NOMO-1 treated with dmso at 0.1 percent for 144 hours (cell line): ENCODE measurements at regions not wholly inside any gene's neighbourhood (a gene's known extent, or its start where the extent isn't known, plus 50 kb on each side); places are given as distances from the start of the nearest gene placed in this dataset.

Experiments used
- DNase-seq: peaks from one replicate; lab custom pipeline; 2025; ENCODE audit not compliant: unreplicated experiment; lab: John Stamatoyannopoulos, UW

GRCh38 chr11:115808351-115808940, 304.2 kb upstream of the CADM1 start:
- no peak for DNase-seq

- no peak for DNase-seq
Observed at GRCh38 chr11:115806056-115806455, 301.8 kb upstream of the CADM1 start.

- no peak for DNase-seq
Observed at GRCh38 chr11:115803073-115803740, 299.0 kb upstream of the CADM1 start.

- DNase-seq: no peak
Observed at GRCh38 chr11:115802641-115803040, 298.4 kb upstream of the CADM1 start.

GRCh38 chr11:115792903-115793302, 288.7 kb upstream of the CADM1 start:
- no peak for DNase-seq

- DNase-seq: no peak
Observed at GRCh38 chr11:115787302-115787701, 283.1 kb upstream of the CADM1 start.

- no peak for DNase-seq
Observed at GRCh38 chr11:115784796-115785521, 280.7 kb upstream of the CADM1 start.

DNA sequence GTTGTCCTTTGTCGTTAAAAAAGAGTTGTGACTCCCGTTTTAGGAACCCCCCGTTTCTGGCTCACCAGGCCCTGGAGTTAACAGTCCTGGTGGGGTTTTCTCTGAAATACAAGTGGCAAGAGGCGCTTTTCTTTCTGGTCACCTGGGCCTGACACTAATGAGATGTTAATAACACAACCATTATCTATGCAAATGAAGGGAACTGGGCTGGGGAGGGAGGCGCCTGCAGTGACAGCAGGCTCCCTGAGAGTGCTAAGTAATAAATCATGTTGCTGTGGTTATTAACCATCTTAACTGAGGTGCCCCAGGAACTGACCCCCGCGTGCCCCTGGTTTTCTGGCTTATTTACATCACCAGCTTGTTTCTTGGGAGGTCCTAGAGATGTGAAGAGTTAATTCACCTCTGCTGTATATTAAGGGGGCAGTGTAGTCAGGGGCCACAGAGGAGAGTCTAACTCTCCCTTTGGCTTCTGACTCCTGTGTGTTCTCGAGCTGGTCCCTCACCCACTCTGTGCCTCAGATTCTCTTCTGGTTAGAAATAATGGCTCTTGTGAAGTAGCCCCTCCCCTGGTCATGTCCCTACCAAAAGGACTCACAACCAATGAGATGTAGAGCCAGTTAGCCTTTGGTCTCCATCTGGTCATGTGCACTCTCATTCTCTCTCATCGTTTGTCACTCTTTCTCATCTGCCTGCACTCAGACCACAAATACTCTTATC, 276.6 kb upstream of the CADM1 start:
- no peak for DNase-seq

DNA sequence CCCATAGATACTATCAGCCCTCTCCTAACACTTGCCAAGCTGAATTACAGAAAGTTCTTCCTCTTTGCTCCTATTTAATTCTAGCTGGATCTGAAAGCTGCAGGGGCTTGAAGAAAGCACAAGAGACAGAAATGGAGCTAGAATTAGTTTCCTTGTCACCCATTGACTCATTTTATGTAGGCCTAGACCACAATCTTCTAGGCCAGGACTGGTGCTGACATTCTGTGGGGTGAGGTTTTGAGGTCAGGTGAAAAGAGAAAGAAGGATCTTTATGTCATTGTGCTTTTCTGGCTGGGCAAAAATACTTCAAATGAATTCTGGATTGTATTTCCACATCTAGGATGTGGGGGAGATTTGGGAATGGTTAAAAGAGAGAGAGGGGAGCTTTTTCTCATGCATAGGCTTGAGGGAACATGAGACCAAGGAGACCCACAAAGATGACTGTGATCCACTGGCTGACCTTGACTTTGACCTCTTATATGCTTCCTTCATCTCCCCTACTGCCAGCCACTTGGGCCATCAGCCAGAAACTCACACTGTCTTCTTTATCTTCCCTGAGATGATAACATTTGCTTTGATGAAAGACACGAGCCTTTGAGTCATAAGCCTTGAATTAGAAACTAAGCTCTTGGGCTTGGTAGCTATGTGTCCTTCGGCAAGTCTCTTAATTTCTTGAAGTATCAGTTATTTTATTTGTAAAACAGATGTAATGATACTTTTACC, 274.9 kb upstream of the CADM1 start:
- DNase-seq: no peak

DNA sequence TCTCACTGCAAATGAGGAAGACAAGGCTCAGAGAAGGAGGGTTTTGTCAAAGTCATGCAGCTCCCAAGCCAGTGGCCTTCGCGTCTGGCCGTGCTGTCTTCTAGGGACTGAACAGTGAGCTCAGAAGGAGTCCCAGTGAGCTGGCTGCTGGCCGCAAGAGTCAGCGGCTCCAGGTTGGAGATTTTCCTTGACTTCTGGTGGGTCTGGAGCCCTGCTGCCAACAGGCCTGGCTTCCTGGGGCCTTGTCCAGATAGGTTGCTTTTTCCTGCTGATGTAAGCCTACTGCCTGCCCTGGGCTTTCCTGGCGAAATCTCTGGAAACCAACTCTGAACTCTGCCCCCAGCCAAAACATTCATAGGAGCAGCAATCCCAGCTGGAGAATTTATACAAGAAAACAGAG, 272.7 kb upstream of the CADM1 start:
- no peak for DNase-seq

DNA sequence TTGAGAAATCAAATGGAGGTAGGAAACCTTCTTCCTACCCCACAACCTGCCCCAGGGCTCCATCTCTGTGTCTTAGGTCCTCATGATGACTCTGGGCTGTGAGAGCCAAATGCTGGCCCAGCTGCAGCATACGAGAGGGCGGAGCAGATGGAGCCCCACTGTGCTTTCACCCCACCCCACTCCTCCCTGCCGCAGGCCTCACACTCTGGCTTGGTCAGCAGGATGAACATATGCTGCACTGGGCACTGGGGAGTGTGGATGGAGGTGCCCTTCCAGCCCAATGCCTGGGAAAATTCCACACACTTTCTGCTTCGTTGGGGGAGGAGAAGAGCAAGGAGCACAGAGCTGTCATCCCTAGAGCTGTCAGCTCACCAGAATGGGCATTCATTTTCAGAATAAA, 271.6 kb upstream of the CADM1 start:
- DNase-seq: no peak

DNA sequence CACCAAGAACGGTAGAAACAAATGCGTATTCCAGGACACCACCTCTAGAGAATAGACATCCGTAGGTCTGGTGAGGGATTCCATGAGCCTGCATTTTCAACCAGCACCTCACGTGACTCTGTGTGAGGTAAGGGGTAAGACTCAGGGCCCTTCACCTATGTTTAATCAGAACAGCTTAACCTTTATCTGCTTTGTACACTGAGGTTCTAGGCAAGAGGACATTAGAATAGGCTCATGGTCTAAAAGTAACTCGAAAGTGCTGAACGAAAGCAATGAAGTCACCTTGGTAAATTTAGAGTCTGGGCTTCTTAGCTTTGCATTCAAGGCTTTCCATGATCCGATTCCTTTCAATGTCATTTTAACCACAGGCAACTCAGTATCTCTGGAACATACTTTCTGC, 270.5 kb upstream of the CADM1 start:
- no peak for DNase-seq

DNA sequence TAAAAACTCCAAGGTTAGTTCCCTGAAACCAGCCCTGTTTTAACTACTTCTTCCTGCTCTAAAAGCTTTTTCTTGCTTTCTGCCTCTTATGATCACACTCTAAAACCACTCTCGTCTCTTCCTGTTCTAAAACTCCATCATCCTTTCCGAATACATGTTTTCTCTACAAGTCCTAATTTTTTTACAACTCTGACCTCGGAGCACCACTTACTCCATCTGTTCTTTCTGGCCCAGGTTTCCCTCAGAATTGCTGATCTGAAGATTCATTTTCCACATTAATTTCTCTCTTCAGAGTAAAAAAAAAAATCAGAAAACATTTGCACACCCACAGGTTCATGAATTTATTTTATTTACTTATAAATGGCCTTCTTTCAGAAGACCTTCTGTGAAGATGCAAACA, 265.7 kb upstream of the CADM1 start:
- DNase-seq: no peak

DNA sequence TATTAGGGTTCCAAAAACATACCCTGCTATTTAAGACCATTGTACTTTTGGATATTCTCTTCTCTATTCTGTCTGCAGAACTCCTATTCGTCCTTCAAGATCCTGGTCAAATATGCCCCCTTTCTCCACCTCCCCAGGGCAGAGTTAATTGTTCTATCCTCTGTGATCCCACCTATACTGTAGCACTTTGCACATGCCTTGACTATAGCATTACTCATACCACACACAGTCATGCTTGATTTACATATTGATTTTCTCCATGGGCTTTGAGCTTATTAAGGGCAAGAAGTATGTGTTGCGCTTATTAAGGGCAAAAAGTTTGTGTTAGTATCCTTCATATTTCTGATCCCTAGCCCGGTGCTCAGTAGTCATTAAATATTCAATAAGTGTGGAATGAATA, 263.7 kb upstream of the CADM1 start:
- DNase-seq: no peak

DNA sequence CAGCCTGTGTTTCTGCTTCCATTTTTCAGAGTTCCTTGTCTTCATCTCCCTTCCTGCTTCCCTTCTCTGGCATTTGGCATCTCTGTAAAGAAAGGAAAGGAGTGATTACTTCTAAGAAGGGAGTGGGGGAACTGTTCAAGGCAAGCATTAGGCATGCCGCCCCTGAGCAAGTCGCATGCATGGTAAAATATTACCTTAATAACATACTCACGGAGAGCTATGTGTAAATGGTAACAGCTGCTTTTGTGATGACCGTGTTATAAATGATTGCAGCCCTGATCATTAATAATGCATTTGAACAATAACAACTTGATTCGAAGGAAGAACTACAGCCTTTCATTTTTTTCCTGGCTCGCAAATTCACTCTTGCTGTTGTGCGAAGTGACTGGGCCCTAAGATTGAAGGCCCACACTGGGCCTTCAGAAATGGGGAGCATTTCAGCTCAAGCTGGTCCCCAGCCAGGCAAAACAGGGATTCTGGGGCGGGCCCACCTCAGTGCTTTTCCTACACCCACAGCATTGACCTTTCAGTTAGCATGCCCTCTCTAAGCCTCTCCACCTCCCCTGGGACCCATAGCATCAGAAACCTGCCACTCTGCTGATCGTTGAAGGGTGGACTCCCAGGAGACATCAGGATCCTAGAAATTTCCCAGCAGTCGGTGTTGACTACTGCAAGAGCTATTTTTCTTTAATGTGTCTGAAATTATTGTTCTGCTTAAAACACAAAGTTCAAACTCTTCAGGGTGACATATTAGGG, 263.0 kb upstream of the CADM1 start:
- DNase-seq: no peak

DNA sequence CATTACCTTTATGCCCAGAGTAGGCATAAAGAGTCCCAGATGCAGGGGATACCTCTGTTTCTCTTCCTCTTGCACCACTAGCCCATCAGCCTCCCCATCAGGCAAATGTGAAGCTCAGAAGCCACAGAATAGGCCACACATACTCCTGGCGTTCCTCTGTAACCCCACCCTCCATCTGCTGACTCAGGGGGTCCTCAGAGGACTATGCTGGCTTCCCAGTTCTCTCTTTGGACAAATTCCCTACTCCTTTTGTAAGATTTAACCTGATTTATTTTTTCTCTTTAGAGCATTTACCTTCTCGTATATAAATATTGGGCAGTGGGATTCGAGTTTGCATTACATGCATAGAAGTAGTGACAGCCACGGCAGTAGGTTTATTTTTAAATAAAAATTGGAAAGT, 262.3 kb upstream of the CADM1 start:
- no peak for DNase-seq

GRCh38 chr11:115765803-115766239, 261.6 kb upstream of the CADM1 start:
- no peak for DNase-seq

GRCh38 chr11:115764176-115764575, 260.0 kb upstream of the CADM1 start:
- no peak for DNase-seq

- DNase-seq: no peak
Observed at GRCh38 chr11:115761817-115762216, 257.6 kb upstream of the CADM1 start.

- DNase-seq: peak; percentile 57
Observed at GRCh38 chr11:115761348-115761747, 257.1 kb upstream of the CADM1 start.
